Liver (tissue), 8 donors: ENCODE measurements at regions not wholly inside any gene's neighbourhood (a gene's known extent, or its start where the extent isn't known, plus 50 kb on each side); places are given as distances from the start of the nearest gene placed in this dataset.
A peak's percentile ranks its signal among the peaks of the same experiment; 100 is the strongest.

Experiments
- DNase-seq: peaks from one replicate; pipeline ENCODE4 v3.0.0-alpha.2; 2017; ENCODE audit warnings: low spot score
- H3K27ac ChIP-seq, 2 donors: one replicate each; pipeline ENCODE4 v1.7.0; 2013; ENCODE audit warnings: inconsistent platforms in 2 of 2, low read length in 2 of 2, control low read depth in 1 of 2, low read depth in 1 of 2, mild to moderate bottlenecking in 1 of 2
- H3K27me3 ChIP-seq, 4 donors: one replicate each; pipeline versions ENCODE4 v1.6.1 to v1.7.0; 2013; ENCODE audit warnings: low read length in 3 of 4, inconsistent platforms in 1 of 4, mild to moderate bottlenecking in 1 of 4, moderate library complexity in 1 of 4; ENCODE audit not compliant: control insufficient read depth in 4 of 4, insufficient read depth in 4 of 4
- H3K36me3 ChIP-seq, 4 donors: one replicate each; pipeline versions ENCODE4 v1.6.1 to v1.7.0; 2013; ENCODE audit warnings: low read length in 3 of 4, mild to moderate bottlenecking in 3 of 4, low read depth in 1 of 4, moderate library complexity in 1 of 4; ENCODE audit not compliant: control insufficient read depth in 4 of 4, insufficient read depth in 3 of 4
- H3K4me1 ChIP-seq, 4 donors: one replicate each; pipeline versions ENCODE4 v1.6.1 to v1.7.0; 2013; ENCODE audit warnings: low read length in 3 of 4, mild to moderate bottlenecking in 3 of 4, moderate library complexity in 1 of 4; ENCODE audit not compliant: control insufficient read depth in 4 of 4, insufficient read depth in 4 of 4
- H3K4me3 ChIP-seq, 3 donors: one replicate each; pipeline versions ENCODE4 v1.6.1 to v1.7.0; 2013; ENCODE audit warnings: low read length in 3 of 3, control low read depth in 1 of 3, low read depth in 1 of 3, mild to moderate bottlenecking in 1 of 3
- H3K9ac ChIP-seq, 2 donors: one replicate each; pipeline ENCODE4 v1.7.0; 2013; ENCODE audit warnings: low read length in 2 of 2, mild to moderate bottlenecking in 2 of 2, moderate library complexity in 2 of 2, control low read depth in 1 of 2, low read depth in 1 of 2
- H3K9me3 ChIP-seq, 4 donors: one replicate each; pipeline versions ENCODE4 v1.6.1 to v1.7.0; 2013; ENCODE audit warnings: low read length in 3 of 4; ENCODE audit not compliant: control insufficient read depth in 4 of 4
- EGR1 ChIP-seq, 2 donors: IDR thresholded peaks; 2 replicates each; pipeline ENCODE4 v1.6.1; 2016 to 2018; ENCODE audit warnings: antibody characterized with exemption in 2 of 2, low read depth in 2 of 2
- FOXA1 ChIP-seq: IDR thresholded peaks from 2 replicates; pipeline ENCODE4 v1.6.1; 2016; ENCODE audit warnings: antibody characterized with exemption
- FOXA2 ChIP-seq: IDR thresholded peaks from 2 replicates; pipeline ENCODE4 v1.6.1; 2016; ENCODE audit warnings: antibody characterized with exemption
- GABPA ChIP-seq, 2 donors: IDR thresholded peaks in 1 of 2; conservative IDR thresholded peaks in 1 of 2; 2 replicates each; pipeline ENCODE4 v1.6.1; 2016; ENCODE audit warnings: antibody characterized with exemption in 2 of 2, mild to moderate bottlenecking in 1 of 2, moderate library complexity in 1 of 2
- HNF4A ChIP-seq, 2 donors: conservative IDR thresholded peaks; 2 replicates each; pipeline ENCODE4 v1.6.1; 2016; ENCODE audit warnings: antibody characterized with exemption in 2 of 2, mild to moderate bottlenecking in 2 of 2
- HNF4G ChIP-seq: IDR thresholded peaks from 2 replicates; pipeline ENCODE4 v1.6.1; 2016; ENCODE audit warnings: antibody characterized with exemption
- JUND ChIP-seq, 2 donors: IDR thresholded peaks; 2 replicates each; pipeline ENCODE4 v1.6.1; 2016; ENCODE audit warnings: antibody characterized with exemption in 2 of 2
- NR2F2 ChIP-seq: IDR thresholded peaks from 2 replicates; pipeline ENCODE4 v1.6.1; 2016; ENCODE audit warnings: antibody characterized with exemption
- RAD21 ChIP-seq, 2 donors: IDR thresholded peaks; 2 replicates each; pipeline ENCODE4 v1.6.1; 2016; ENCODE audit warnings: antibody characterized with exemption in 2 of 2, mild to moderate bottlenecking in 2 of 2
- RXRA ChIP-seq, 2 donors: IDR thresholded peaks; 2 replicates each; pipeline ENCODE4 v1.6.1; 2017 to 2018; ENCODE audit warnings: antibody characterized with exemption in 2 of 2, mild to moderate bottlenecking in 1 of 2
- SP1 ChIP-seq: IDR thresholded peaks from 2 replicates; pipeline ENCODE4 v1.6.1; 2018; ENCODE audit warnings: antibody characterized with exemption, mild to moderate bottlenecking
- TAF1 ChIP-seq: conservative IDR thresholded peaks from 2 replicates; pipeline ENCODE4 v1.6.1; 2016; ENCODE audit warnings: antibody characterized with exemption, mild to moderate bottlenecking
- YY1 ChIP-seq: IDR thresholded peaks from 2 replicates; pipeline ENCODE4 v1.6.1; 2016; ENCODE audit warnings: antibody characterized with exemption, mild to moderate bottlenecking
- WGBS: extraction: QIAGEN DNeasy Blood & Tissue Kit; methylation state at CpG from one replicate; pipeline ENCODE4 v1.1.7; 2013; 5-methylcytosine and 5-hydroxymethylcytosine counted together
- TF ChIP-seq, protein P1 (sequence below): IDR thresholded peaks from 2 replicates; pipeline ENCODE4 v1.6.1; 2016; ENCODE audit warnings: antibody characterized with exemption
- TF ChIP-seq, protein P2 (sequence below): IDR thresholded peaks from 2 replicates; pipeline ENCODE4 v1.6.1; 2016; ENCODE audit warnings: antibody characterized with exemption, mild to moderate bottlenecking
- TF ChIP-seq, protein P3 (sequence below): fragments of 150-350 bp; IDR thresholded peaks from 2 replicates; pipeline ENCODE4 v1.5.1; 2017; ENCODE audit warnings: improper control_type of control experiment, low read depth, low read length; ENCODE audit not compliant: missing input control
- TF ChIP-seq, protein P4 (sequence below): IDR thresholded peaks from 2 replicates; pipeline ENCODE4 v1.6.1; 2016; ENCODE audit warnings: antibody characterized with exemption
- donor health status: healthy.
- donor health status: healthy.
- donor health status: healthy.
- donor health status: healthy.
- donor health status: healthy.

DNA sequence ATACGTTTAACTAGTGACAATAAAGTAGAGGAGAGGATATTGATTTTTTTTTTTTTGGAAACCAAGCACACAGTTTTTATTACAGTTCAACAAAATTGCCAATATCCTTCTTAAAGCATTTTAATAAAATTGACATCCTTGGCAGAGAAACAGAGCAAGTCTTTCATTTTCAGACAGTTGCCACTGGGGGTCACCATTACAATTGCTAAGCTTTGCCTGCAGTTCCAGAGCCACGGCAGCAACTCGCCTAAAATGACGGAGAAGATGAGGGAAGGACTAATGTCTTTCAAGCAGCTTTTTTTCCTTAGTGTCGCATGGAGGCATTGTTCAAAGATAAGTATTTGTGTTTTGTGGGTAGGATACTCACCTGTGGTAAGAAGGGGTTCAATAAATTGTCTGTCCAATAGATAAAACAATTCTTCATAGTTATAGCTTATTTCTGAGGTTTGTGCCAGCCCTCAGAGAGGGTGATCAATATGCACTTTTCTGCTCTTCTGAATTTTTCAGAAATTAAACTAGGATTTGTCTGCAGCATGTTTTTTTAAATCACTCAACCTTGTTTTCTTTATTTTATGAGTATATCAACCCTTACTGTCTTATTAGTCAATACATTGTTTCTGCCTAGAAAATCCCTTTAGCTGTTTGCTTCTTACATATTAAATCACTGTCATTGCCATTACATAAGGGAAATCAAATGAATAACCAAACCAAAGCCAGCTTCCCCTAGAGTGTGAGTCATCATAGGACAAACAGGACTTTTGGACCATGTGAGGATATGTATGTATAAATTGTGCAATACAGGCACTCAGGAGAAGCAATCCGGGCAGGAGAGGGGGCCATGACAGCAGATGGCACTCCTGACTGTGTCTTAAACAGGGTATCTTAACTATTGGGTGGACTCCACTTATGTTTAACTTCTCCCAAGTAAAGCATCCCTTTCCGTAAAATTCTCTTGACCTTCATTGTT, 508.1 kb upstream of the ARX start:
- DNase-seq, result no peak
- 16% methylated on average over 7 of the region's 7 CpGs for WGBS
- H3K9ac ChIP-seq, result no peak overlapping the region

DNA sequence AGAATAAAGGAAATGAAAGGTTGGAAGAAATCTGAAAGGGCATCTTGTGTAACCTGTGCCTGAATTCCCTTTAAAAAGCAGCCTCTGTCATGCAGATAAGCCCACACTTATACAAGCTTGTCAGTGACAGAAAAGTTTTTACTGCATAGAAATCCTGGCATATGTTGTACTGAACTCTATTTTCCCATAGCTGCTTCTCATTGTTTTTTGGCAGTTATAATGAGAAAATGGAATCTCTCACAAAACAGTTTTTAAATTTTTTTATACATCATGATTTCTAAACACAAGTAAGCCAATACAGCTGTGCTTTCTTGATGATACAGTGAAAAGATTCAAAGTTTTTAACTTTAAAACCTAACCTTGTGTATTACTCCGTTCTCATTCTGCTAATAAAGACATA, 511.4 kb upstream of the ARX start:
- 84% methylated on average over 1 of the region's 1 CpG for WGBS
- H3K9me3 ChIP-seq, result no peaks in the 10 kb centered on the region
- H3K4me3 ChIP-seq, result no peak overlapping the region
- no peak for DNase-seq
- TF ChIP-seq, protein P1, sequence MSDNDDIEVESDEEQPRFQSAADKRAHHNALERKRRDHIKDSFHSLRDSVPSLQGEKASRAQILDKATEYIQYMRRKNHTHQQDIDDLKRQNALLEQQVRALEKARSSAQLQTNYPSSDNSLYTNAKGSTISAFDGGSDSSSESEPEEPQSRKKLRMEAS, result no peak
- TF ChIP-seq JUND (IDR thresholded peaks at IDR 0.05), result no peak
- TF ChIP-seq FOXA1, result no peak
- TF ChIP-seq RAD21 (IDR thresholded peaks at IDR 0.05), result no peak
- TF ChIP-seq TAF1, result no peak
- no peak for TF ChIP-seq EGR1 (IDR thresholded peaks at IDR 0.05; ENCODE audit: low read depth in 2 of 2)
- TF ChIP-seq YY1, result no peak
- TF ChIP-seq, protein P2, sequence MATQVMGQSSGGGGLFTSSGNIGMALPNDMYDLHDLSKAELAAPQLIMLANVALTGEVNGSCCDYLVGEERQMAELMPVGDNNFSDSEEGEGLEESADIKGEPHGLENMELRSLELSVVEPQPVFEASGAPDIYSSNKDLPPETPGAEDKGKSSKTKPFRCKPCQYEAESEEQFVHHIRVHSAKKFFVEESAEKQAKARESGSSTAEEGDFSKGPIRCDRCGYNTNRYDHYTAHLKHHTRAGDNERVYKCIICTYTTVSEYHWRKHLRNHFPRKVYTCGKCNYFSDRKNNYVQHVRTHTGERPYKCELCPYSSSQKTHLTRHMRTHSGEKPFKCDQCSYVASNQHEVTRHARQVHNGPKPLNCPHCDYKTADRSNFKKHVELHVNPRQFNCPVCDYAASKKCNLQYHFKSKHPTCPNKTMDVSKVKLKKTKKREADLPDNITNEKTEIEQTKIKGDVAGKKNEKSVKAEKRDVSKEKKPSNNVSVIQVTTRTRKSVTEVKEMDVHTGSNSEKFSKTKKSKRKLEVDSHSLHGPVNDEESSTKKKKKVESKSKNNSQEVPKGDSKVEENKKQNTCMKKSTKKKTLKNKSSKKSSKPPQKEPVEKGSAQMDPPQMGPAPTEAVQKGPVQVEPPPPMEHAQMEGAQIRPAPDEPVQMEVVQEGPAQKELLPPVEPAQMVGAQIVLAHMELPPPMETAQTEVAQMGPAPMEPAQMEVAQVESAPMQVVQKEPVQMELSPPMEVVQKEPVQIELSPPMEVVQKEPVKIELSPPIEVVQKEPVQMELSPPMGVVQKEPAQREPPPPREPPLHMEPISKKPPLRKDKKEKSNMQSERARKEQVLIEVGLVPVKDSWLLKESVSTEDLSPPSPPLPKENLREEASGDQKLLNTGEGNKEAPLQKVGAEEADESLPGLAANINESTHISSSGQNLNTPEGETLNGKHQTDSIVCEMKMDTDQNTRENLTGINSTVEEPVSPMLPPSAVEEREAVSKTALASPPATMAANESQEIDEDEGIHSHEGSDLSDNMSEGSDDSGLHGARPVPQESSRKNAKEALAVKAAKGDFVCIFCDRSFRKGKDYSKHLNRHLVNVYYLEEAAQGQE, result no peak
- TF ChIP-seq NR2F2, result no peak
- no peak for TF ChIP-seq GABPA (IDR thresholded peaks at IDR 0.05 in 1 of 2, conservative IDR thresholded peaks at IDR 0.05 in 1 of 2)
- no peak for TF ChIP-seq RXRA (IDR thresholded peaks at IDR 0.05)
- TF ChIP-seq HNF4G, result no peak
- no peak for TF ChIP-seq FOXA2
- peaks cover 0 to 6% (median 0%) of the 10 kb centered on the region in 4 donors for H3K27me3 ChIP-seq
- H3K9ac ChIP-seq, result no peak overlapping the region
- no peaks in the 10 kb centered on the region for H3K36me3 ChIP-seq
- peaks cover 0 to 8% (median 4%) of the 10 kb centered on the region in 4 donors for H3K4me1 ChIP-seq
- no peak overlapping the region for H3K27ac ChIP-seq

More for the DNA sequence above, 508.1 kb upstream of the ARX start:
- Histone ChIP-seq H3K27me3 (no peaks in the 10 kb centered on the region), H3K36me3 (no peaks in the 10 kb centered on the region), H3K27ac (no peak overlapping the region), H3K4me3 (no peak overlapping the region), H3K9me3 (no peaks in the 10 kb centered on the region), H3K4me1 (peaks cover 0 to 8% (median 4%) of the 10 kb centered on the region in 4 donors)
- TF ChIP-seq EGR1 (IDR thresholded peaks at IDR 0.05; ENCODE audit: low read depth in 2 of 2) (no peak), RAD21 (IDR thresholded peaks at IDR 0.05) (peak; percentile 75 to 82), YY1 (no peak), SP1 (no peak), RXRA (IDR thresholded peaks at IDR 0.05) (peak in 1 of 2 donors; percentile 18), JUND (IDR thresholded peaks at IDR 0.05) (peak; percentile 96 to 97), HNF4A (conservative IDR thresholded peaks at IDR 0.05) (peak; percentile 77 to 83), HNF4G (peak; percentile 24), FOXA2 (peak; percentile 7)
- TF ChIP-seq, protein P2, result no peak
- TF ChIP-seq, protein P3, sequence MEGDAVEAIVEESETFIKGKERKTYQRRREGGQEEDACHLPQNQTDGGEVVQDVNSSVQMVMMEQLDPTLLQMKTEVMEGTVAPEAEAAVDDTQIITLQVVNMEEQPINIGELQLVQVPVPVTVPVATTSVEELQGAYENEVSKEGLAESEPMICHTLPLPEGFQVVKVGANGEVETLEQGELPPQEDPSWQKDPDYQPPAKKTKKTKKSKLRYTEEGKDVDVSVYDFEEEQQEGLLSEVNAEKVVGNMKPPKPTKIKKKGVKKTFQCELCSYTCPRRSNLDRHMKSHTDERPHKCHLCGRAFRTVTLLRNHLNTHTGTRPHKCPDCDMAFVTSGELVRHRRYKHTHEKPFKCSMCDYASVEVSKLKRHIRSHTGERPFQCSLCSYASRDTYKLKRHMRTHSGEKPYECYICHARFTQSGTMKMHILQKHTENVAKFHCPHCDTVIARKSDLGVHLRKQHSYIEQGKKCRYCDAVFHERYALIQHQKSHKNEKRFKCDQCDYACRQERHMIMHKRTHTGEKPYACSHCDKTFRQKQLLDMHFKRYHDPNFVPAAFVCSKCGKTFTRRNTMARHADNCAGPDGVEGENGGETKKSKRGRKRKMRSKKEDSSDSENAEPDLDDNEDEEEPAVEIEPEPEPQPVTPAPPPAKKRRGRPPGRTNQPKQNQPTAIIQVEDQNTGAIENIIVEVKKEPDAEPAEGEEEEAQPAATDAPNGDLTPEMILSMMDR, result peak; percentile 31
- TF ChIP-seq, protein P4, sequence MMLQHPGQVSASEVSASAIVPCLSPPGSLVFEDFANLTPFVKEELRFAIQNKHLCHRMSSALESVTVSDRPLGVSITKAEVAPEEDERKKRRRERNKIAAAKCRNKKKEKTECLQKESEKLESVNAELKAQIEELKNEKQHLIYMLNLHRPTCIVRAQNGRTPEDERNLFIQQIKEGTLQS, result peak; percentile 87
